B cell (primary cell): ENCODE measurements at regions not wholly inside any gene's neighbourhood (a gene's known extent, or its start where the extent isn't known, plus 50 kb on each side); places are given as distances from the start of the nearest gene placed in this dataset.
"Not testable (repeated sequence)": the region's sequence is repeated elsewhere in the genome, so short reads cannot be mapped to it uniquely, and the experiment has no call there.

Experiments used
- ATAC-seq: fragments of 200-7000 bp; cut with Tn5 transposase; one replicate; pipeline ENCODE4 v1.10.0; 2021; ENCODE audit warnings: low read depth, mild to moderate bottlenecking, moderate number of reproducible peaks, moderate library complexity
- CTCF ChIA-PET: fragments of 350-600 bp; sonication (Branson Sonifier 250); formaldehyde crosslinking; loops from one replicate; lab custom pipeline; 2021; ENCODE audit warnings: antibody characterized with exemption, inconsistent platforms; lab: Charles Lee
- POLR2A ChIA-PET: fragments of 350-600 bp; sonication (Branson Sonifier 250); formaldehyde crosslinking; loops from one replicate; lab custom pipeline; 2021; ENCODE audit warnings: antibody characterized with exemption; lab: Charles Lee
- DNase-seq: peaks from one replicate; pipeline ENCODE4 v3.0.0; 2013
- H2AFZ ChIP-seq: 2 replicates; pipeline ENCODE4 v1.6.1; 2012; ENCODE audit warnings: mild to moderate bottlenecking, low read depth, low read length; ENCODE audit not compliant: insufficient read depth, poor library complexity, severe bottlenecking
- H3K27ac ChIP-seq, 2 donors: 1 replicate in 1 of 2; 2 replicates in 1 of 2; pipeline ENCODE4 v1.5.1; 2012 to 2013; ENCODE audit warnings: low read length in 2 of 2, mild to moderate bottlenecking in 2 of 2, moderate library complexity in 1 of 2
- H3K27me3 ChIP-seq, 4 experiments: fragments of 200-600 bp in 1 of 4; sonication (generic) in 1 of 4; replicated peaks in 1 of 4; 1 replicate in 2 of 4; 2 replicates in 2 of 4; pipeline versions ENCODE4 v1.6.1 to v1.7.0; 2013 to 2016; ENCODE audit warnings: low read length in 3 of 4, mild to moderate bottlenecking in 2 of 4, mixed read lengths in 1 of 4, moderate library complexity in 1 of 4; ENCODE audit not compliant: insufficient read depth in 4 of 4, control insufficient read depth in 3 of 4; ENCODE audit errors: control extremely low read depth in 1 of 4
- H3K36me3 ChIP-seq, 2 experiments: replicated peaks in 1 of 2; 1 replicate in 1 of 2; 2 replicates in 1 of 2; pipeline versions ENCODE4 v1.6.1 to v1.7.1; 2013; ENCODE audit warnings: low read length in 1 of 2; ENCODE audit not compliant: insufficient read depth in 2 of 2, control insufficient read depth in 1 of 2; ENCODE audit errors: control extremely low read depth in 1 of 2, extremely low read depth in 1 of 2
- H3K4me1 ChIP-seq, 2 donors: fragments of 200-600 bp in 1 of 2; sonication (generic) in 1 of 2; 1 replicate in 1 of 2; 2 replicates in 1 of 2; pipeline versions ENCODE4 v1.5.1 to v1.6.1; 2013 to 2017; ENCODE audit warnings: low read length in 2 of 2; ENCODE audit not compliant: control insufficient read depth in 2 of 2, insufficient read depth in 2 of 2
- H3K4me2 ChIP-seq: replicated peaks from 2 replicates; pipeline ENCODE3; 2012; ENCODE audit warnings: mild to moderate bottlenecking, low read depth, low read length; ENCODE audit not compliant: poor library complexity, severe bottlenecking
- H3K4me3 ChIP-seq, 5 experiments: fragments of 200-600 bp in 1 of 5; sonication (generic) in 1 of 5; 1 replicate in 3 of 5; 2 replicates in 2 of 5; pipeline versions ENCODE4 v1.5.1 to v1.7.0; 2011 to 2016; ENCODE audit warnings: low read length in 4 of 5, mild to moderate bottlenecking in 4 of 5, low read depth in 2 of 5, control low read depth in 1 of 5, moderate library complexity in 1 of 5; ENCODE audit not compliant: insufficient read depth in 1 of 5; ENCODE audit errors: control extremely low read depth in 1 of 5, extremely low read depth in 1 of 5
- H3K79me2 ChIP-seq: fragments of 200-600 bp; sonication (generic); one replicate; pipeline ENCODE4 v1.6.0; 2016; ENCODE audit warnings: low read length; ENCODE audit not compliant: control insufficient read depth, insufficient read depth
- H3K9ac ChIP-seq: fragments of 200-600 bp; sonication (generic); 2 replicates; pipeline ENCODE4 v1.6.1; 2017; ENCODE audit warnings: mild to moderate bottlenecking, low read length, moderate library complexity
- H3K9me3 ChIP-seq, 3 donors: one replicate each; pipeline versions ENCODE4 v1.6.1 to v1.7.1; 2013; ENCODE audit warnings: low read length in 2 of 3; ENCODE audit not compliant: control insufficient read depth in 2 of 3, insufficient read depth in 1 of 3; ENCODE audit errors: control extremely low read depth in 1 of 3
- H4K20me1 ChIP-seq: 2 replicates; pipeline ENCODE4 v1.6.0; 2012; ENCODE audit warnings: mild to moderate bottlenecking, low read length; ENCODE audit not compliant: insufficient read depth, control insufficient read depth, poor library complexity, severe bottlenecking
- H3K27ac Mint-ChIP-seq: one replicate; pipeline ENCODE4 v1.8.0; 2021; ENCODE audit warnings: mixed read lengths
- H3K27me3 Mint-ChIP-seq: one replicate; pipeline ENCODE4 v1.8.0; 2021; ENCODE audit warnings: mixed read lengths
- H3K4me1 Mint-ChIP-seq: one replicate; pipeline ENCODE4 v1.8.0; 2021; ENCODE audit warnings: mixed read lengths
- H3K4me3 Mint-ChIP-seq: one replicate; pipeline ENCODE4 v1.8.0; 2021; ENCODE audit warnings: mixed read lengths
- H3K9me3 Mint-ChIP-seq: one replicate; pipeline ENCODE4 v1.8.0; 2022; ENCODE audit warnings: mixed read lengths; ENCODE audit not compliant: insufficient read depth
- WGBS: methylation state at CpG from one replicate; pipeline ENCODE4 v1.1.5; 2013; ENCODE audit warnings: missing lambda C conversion rate; ENCODE audit not compliant: insufficient coverage; 5-methylcytosine and 5-hydroxymethylcytosine counted together
- intact Hi-C: fragments of 100-400 bp; cut with micrococcal nuclease; formaldehyde crosslinking; loops from one replicate; pipeline ENCODE4 v1.10.0; 2022

GRCh38 chr1:67906015-67906414 lies 72.7 kb upstream of the GNG12 start:
- H3K4me2 ChIP-seq, H3K27me3 Mint-ChIP-seq, H3K4me1 Mint-ChIP-seq, H2AFZ ChIP-seq, intact Hi-C loops, H3K9me3 ChIP-seq, H3K27me3 ChIP-seq, H3K79me2 ChIP-seq, H3K4me3 Mint-ChIP-seq, H4K20me1 ChIP-seq, H3K27ac Mint-ChIP-seq, H3K4me3 ChIP-seq, H3K36me3 ChIP-seq, ATAC-seq, CTCF ChIA-PET, DNase-seq, POLR2A ChIA-PET, H3K4me1 ChIP-seq, H3K27ac ChIP-seq, H3K9ac ChIP-seq: not testable (repeated sequence)
- WGBS, result no CpG with 5 or more reads among the region's 2 CpGs
- peaks cover 14% of the 10 kb centered on the region for H3K9me3 Mint-ChIP-seq

DNA sequence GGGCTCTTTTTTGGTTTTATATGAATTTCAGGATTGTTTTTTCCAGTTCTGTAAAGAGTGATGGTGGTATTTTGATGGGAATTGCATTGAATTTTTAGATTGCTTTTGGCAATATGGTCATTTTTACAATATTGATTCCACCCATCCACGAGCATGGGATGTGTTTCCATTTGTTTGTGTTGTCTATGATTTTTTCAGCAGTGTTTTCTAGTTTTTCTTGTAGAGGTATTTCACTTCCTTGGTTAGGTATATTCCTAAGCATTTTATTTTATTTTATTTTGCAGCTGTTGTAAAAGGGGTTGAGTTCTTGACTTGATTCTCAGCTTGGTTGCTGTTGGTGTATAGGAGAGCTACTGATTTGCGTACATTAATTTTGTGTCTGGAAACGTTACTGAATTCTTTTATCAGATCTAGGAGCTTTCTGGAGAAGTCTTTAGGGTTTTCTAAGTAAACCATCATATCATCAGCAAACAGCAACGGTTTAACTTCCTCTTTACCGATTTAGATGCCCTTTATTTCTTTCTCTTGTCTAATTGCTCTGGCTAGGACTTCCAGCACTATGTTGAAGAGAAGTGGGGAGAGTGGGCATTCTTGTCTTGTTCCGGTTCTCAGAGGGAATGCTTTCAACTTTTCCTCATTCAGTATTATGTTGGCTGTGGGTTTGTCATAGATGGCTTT lies 69.4 kb upstream of the GNG12 start:
- CTCF ChIA-PET, result interaction anchor here (1.2 kb wide), 1 partner anchor 52 kb away, joined by 3 read pairs; no protein-coding TSS in a partner anchor
- H3K4me3 Mint-ChIP-seq, POLR2A ChIA-PET, intact Hi-C loops, H4K20me1 ChIP-seq, H3K27me3 ChIP-seq, H3K79me2 ChIP-seq, H3K27ac ChIP-seq, H3K9me3 ChIP-seq, H3K9ac ChIP-seq, H3K27me3 Mint-ChIP-seq, H3K36me3 ChIP-seq, DNase-seq, ATAC-seq, H3K4me1 ChIP-seq, H3K4me1 Mint-ChIP-seq, H3K27ac Mint-ChIP-seq, H3K4me3 ChIP-seq, H3K4me2 ChIP-seq, H2AFZ ChIP-seq: not testable (repeated sequence)
- no CpG with 5 or more reads among the region's 6 CpGs for whole genome bisulfite sequencing
- H3K9me3 Mint-ChIP-seq, result peaks cover 13% of the 10 kb centered on the region
